DOHH2 (cell line): ENCODE measurements at regions not wholly inside any gene's neighbourhood (a gene's known extent, or its start where the extent isn't known, plus 50 kb on each side); places are given as distances from the start of the nearest gene placed in this dataset.

Experiments
- H3F3A ChIP-seq: fragments of 200-600 bp; sonication (generic), shearing (Covaris generic); 2 replicates; pipeline ENCODE4 v1.6.0; 2016; ENCODE audit warnings: antibody characterized with exemption, mild to moderate bottlenecking; ENCODE audit not compliant: control insufficient read depth, insufficient read depth
- H3K27ac ChIP-seq: fragments of 200-600 bp; sonication (generic); 2 replicates; pipeline ENCODE4 v1.5.1; 2014; ENCODE audit warnings: low read depth, mild to moderate bottlenecking, low read length, moderate library complexity
- H3K27me3 ChIP-seq: fragments of 200-600 bp; sonication (generic); 2 replicates; pipeline ENCODE4 v1.6.1; 2014; ENCODE audit warnings: mild to moderate bottlenecking, low read length, mixed read lengths; ENCODE audit not compliant: control insufficient read depth
- H3K36me3 ChIP-seq: fragments of 200-600 bp; sonication (generic); 2 replicates; pipeline ENCODE4 v1.6.1; 2014; ENCODE audit warnings: mild to moderate bottlenecking, low read length, moderate library complexity, mixed read lengths; ENCODE audit not compliant: control insufficient read depth
- H3K4me1 ChIP-seq: fragments of 200-600 bp; sonication (generic); 2 replicates; pipeline ENCODE4 v1.6.1; 2014; ENCODE audit warnings: mild to moderate bottlenecking, low read length, mixed read lengths; ENCODE audit not compliant: control insufficient read depth
- H3K4me2 ChIP-seq: fragments of 200-600 bp; sonication (generic); 2 replicates; pipeline ENCODE4 v1.6.0; 2014; ENCODE audit warnings: mild to moderate bottlenecking, low read length, moderate library complexity
- H3K4me3 ChIP-seq: fragments of 200-600 bp; sonication (generic); 2 replicates; pipeline ENCODE4 v1.5.1; 2014; ENCODE audit warnings: mild to moderate bottlenecking, low read length, mixed read lengths
- H3K79me2 ChIP-seq: fragments of 200-600 bp; sonication (generic); 2 replicates; pipeline ENCODE4 v1.6.1; 2014; ENCODE audit warnings: mild to moderate bottlenecking, low read length, mixed read lengths; ENCODE audit not compliant: control insufficient read depth
- H3K9me2 ChIP-seq: fragments of 200-600 bp; sonication (generic); replicated peaks from 2 replicates; pipeline ENCODE4 v1.6.1; 2014; ENCODE audit warnings: mild to moderate bottlenecking, low read length, mixed read lengths; ENCODE audit not compliant: control insufficient read depth
- H3K9me3 ChIP-seq: fragments of 200-600 bp; sonication (generic); 2 replicates; pipeline ENCODE4 v1.6.1; 2014; ENCODE audit warnings: antibody characterized with exemption, low read length, mixed read lengths; ENCODE audit not compliant: control insufficient read depth, insufficient read depth
- H4K20me1 ChIP-seq: fragments of 200-600 bp; sonication (generic); 2 replicates; pipeline ENCODE4 v1.6.0; 2014; ENCODE audit warnings: low read depth, mild to moderate bottlenecking, antibody characterized with exemption, low read length, moderate library complexity; ENCODE audit not compliant: control insufficient read depth, insufficient read depth
- EZH2phosphoT487 ChIP-seq: fragments of 200-600 bp; sonication (generic); IDR thresholded peaks from 2 replicates; pipeline ENCODE4 v1.6.1; 2017; ENCODE audit warnings: borderline replicate concordance, mild to moderate bottlenecking, antibody characterized with exemption, low read length, moderate library complexity, mixed read lengths
- TF ChIP-seq, protein P1 (sequence below): fragments of 200-600 bp; sonication (generic); IDR thresholded peaks from one replicate; pipeline ENCODE4 v1.5.1; 2014; ENCODE audit warnings: antibody characterized with exemption, mild to moderate bottlenecking, low read depth, low read length; ENCODE audit not compliant: poor library complexity, severe bottlenecking

GRCh38 chr10:43816351-43817321 is 168.0 kb upstream of the ZNF32 start:
- Histone ChIP-seq H3K27ac (no peak overlapping the region), H3K4me1 (peaks cover 7% of the 10 kb centered on the region)

DNA sequence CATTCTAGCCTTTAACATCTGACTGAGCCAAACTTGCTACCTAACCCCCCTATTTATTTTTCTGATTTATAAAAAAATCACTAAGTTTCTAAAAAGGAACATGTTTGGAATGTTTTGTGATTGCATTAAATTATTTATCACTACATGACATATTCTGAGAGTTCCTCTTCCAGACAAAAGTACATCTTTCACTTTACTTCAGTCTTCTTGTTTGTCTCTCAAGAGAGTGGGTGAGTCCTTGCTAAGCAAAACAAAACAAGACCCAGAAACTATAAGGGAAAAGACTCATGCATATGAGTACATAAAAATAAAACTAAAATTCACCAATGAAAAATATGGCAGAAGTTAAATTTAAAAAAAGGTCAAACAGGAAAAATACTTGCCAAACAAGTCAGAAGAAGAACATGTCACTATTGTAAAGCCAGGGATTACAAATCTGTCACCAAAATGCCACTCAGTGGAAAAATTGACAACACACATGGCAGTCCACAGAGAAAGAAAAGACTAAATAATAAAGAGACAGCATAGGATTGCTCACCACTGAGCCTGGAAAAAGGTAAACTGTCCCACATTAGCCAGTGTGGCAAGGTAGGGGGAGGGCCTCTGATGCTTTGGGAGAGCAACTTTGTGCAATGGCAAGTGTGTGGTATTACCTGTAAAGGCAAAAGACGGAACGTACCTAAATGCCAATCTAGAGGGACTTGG is 166.7 kb upstream of the ZNF32 start:
- Histone ChIP-seq H3K79me2 (no peaks in the 10 kb centered on the region), H4K20me1 (no peaks in the 10 kb centered on the region), H3K9me2 (no peaks in the 10 kb centered on the region), H3F3A (no peaks in the 10 kb centered on the region), H3K27ac (no peak overlapping the region), H3K9me3 (no peaks in the 10 kb centered on the region), H3K4me2 (no peak overlapping the region), H3K4me1 (peaks cover 7% of the 10 kb centered on the region), H3K27me3 (no peaks in the 10 kb centered on the region), H3K4me3 (no peak overlapping the region), H3K36me3 (no peaks in the 10 kb centered on the region)
- TF ChIP-seq, protein P1, sequence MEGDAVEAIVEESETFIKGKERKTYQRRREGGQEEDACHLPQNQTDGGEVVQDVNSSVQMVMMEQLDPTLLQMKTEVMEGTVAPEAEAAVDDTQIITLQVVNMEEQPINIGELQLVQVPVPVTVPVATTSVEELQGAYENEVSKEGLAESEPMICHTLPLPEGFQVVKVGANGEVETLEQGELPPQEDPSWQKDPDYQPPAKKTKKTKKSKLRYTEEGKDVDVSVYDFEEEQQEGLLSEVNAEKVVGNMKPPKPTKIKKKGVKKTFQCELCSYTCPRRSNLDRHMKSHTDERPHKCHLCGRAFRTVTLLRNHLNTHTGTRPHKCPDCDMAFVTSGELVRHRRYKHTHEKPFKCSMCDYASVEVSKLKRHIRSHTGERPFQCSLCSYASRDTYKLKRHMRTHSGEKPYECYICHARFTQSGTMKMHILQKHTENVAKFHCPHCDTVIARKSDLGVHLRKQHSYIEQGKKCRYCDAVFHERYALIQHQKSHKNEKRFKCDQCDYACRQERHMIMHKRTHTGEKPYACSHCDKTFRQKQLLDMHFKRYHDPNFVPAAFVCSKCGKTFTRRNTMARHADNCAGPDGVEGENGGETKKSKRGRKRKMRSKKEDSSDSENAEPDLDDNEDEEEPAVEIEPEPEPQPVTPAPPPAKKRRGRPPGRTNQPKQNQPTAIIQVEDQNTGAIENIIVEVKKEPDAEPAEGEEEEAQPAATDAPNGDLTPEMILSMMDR, result no peak
- no peak for TF ChIP-seq EZH2phosphoT487

More at GRCh38 chr10:43816351-43817321, 168.0 kb upstream of the ZNF32 start:
- Histone ChIP-seq H3K4me2 (peak overlapping the region; percentile 14; the same call in 1 of the 2 replicates), H3K79me2 (no peaks in the 10 kb centered on the region), H3K9me2 (no peaks in the 10 kb centered on the region), H3K4me3 (no peak overlapping the region), H3K36me3 (no peaks in the 10 kb centered on the region), H3K27me3 (no peaks in the 10 kb centered on the region), H3K9me3 (no peaks in the 10 kb centered on the region), H3F3A (no peaks in the 10 kb centered on the region), H4K20me1 (no peaks in the 10 kb centered on the region)
- TF ChIP-seq EZH2phosphoT487, result no peak
- TF ChIP-seq, protein P1, result no peak

GRCh38 chr10:43814663-43815062 is 166.0 kb upstream of the ZNF32 start:
- Histone ChIP-seq H3K36me3 (no peaks in the 10 kb centered on the region), H3K27me3 (no peaks in the 10 kb centered on the region), H3F3A (no peaks in the 10 kb centered on the region), H3K9me2 (no peaks in the 10 kb centered on the region), H3K4me1 (peaks cover 7% of the 10 kb centered on the region), H3K9me3 (no peaks in the 10 kb centered on the region), H4K20me1 (no peaks in the 10 kb centered on the region), H3K4me3 (no peak overlapping the region), H3K4me2 (no peak overlapping the region), H3K79me2 (no peaks in the 10 kb centered on the region), H3K27ac (no peak overlapping the region)
- TF ChIP-seq, protein P1, result no peak
- no peak for TF ChIP-seq EZH2phosphoT487
